ENCODE measurements at regions not wholly inside any gene's neighbourhood (a gene's known extent, or its start where the extent isn't known, plus 50 kb on each side); places are given as distances from the start of the nearest gene placed in this dataset.
"Not testable (repeated sequence)": the region's sequence is repeated elsewhere in the genome, so short reads cannot be mapped to it uniquely, and the experiment has no call there.

- DNase-seq (no peak), ATAC-seq (no peak)
- intact Hi-C loops (cut with DNase I): no loop called here
Observed at GRCh38 chr5:51712201-51712600, 329.0 kb downstream of the ISL1 start.

DNA sequence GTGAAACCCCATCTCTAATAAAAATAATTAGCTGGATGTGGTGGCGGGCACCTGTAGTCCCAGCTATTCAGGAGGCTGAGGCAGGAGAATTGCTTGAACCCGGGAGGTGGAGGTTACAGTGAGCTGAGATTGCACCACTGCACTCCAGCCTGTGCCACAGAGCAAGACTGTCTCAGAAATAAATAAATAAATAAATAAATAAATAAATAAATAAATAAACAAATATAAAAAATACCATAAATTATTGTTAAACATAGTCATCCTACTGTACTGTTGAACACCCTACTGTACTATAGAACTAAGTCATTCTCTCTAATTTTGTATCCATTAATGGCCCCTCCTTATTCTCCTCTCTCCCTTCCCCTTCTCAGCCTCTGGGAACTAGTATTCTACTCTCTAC lies 332.2 kb downstream of the ISL1 start:
- intact Hi-C loops (cut with DNase I); ATAC-seq; DNase-seq: not testable (repeated sequence)

- ATAC-seq (no peak), DNase-seq (no peak)
- intact Hi-C loops (cut with DNase I): no loop called here
Observed at GRCh38 chr5:51731421-51732029, 348.3 kb downstream of the ISL1 start.

DNA sequence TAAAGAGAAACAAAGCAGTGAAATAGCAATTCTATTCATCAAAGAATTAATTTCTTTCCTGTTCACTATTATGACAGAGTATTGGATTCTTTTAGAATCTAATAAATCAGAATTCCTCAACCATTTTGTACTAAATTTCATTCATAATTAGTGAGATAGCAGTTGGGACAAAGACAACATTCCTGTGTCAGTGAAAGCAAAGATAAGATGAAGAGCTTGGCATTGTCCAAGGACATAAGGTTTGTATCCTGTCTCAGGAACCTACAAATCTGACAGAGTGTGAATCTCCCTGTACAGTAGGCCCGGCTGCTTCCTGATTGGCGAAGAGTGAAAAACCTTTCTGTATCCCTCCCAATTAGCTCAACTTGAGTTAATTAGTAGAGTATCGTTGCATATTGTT lies 349.1 kb downstream of the ISL1 start:
- DNase-seq: no peak
- ATAC-seq: peak in 1 of 2 donors; percentile 77
- intact Hi-C loops (cut with DNase I): no loop called here

GRCh38 chr5:51734677-51735076 lies 351.4 kb downstream of the ISL1 start:
- intact Hi-C loops (cut with DNase I): no loop called here
- ATAC-seq: no peak
- DNase-seq: no peak

- intact Hi-C loops (cut with DNase I): no loop called here
- ATAC-seq: no peak
- no peak for DNase-seq
Observed at GRCh38 chr5:51746023-51746422, 362.8 kb downstream of the ISL1 start.

- intact Hi-C loops (cut with DNase I): no loop called here
- DNase-seq (no peak), ATAC-seq (no peak)
Observed at GRCh38 chr5:51748647-51749046, 365.4 kb downstream of the ISL1 start.

Data from left cardiac atrium (tissue), 4 donors.